ENCODE measurements at regions not wholly inside any gene's neighbourhood (a gene's known extent, or its start where the extent isn't known, plus 50 kb on each side); places are given as distances from the start of the nearest gene placed in this dataset.

DNA sequence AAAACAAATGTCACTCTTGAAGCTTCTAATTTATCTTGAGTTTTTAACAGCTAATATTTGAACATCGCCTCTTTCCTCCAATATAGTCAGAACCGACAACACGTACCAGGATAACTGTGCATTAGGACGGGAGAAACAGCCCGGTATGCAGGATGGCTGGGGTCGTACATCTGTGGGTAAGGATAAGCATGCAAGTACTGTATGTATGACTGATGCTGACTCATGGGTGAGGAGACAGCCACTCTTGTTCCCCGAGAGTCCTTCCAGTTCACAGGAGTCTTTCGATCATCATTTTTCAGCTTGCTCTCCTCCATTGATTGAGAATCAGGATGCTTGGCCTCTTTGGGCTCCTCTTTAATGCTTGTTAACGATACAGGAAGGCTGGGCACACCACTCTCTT, 102.3 kb downstream of the ZNF608 start:
- TF ChIP-seq, protein P1, sequence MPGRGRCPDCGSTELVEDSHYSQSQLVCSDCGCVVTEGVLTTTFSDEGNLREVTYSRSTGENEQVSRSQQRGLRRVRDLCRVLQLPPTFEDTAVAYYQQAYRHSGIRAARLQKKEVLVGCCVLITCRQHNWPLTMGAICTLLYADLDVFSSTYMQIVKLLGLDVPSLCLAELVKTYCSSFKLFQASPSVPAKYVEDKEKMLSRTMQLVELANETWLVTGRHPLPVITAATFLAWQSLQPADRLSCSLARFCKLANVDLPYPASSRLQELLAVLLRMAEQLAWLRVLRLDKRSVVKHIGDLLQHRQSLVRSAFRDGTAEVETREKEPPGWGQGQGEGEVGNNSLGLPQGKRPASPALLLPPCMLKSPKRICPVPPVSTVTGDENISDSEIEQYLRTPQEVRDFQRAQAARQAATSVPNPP (CRISPR knock-in tag; IDR thresholded peaks at IDR 0.05) = no peak
- TF ChIP-seq SMAD9 (CRISPR knock-in tag; IDR thresholded peaks at IDR 0.05) (no peak), SETDB1 (CRISPR knock-in tag; IDR thresholded peaks at IDR 0.05; ENCODE audit: borderline replicate concordance) (no peak), EP300 (IDR thresholded peaks at IDR 0.05; ENCODE audit: low read depth in 2 of 2, low read length in 2 of 2) (no peak), EP300 (CRISPR knock-in tag; IDR thresholded peaks at IDR 0.05; ENCODE audit: borderline replicate concordance) (no peak)
